ENCODE measurements at regions not wholly inside any gene's neighbourhood (a gene's known extent, or its start where the extent isn't known, plus 50 kb on each side); places are given as distances from the start of the nearest gene placed in this dataset.

DNA sequence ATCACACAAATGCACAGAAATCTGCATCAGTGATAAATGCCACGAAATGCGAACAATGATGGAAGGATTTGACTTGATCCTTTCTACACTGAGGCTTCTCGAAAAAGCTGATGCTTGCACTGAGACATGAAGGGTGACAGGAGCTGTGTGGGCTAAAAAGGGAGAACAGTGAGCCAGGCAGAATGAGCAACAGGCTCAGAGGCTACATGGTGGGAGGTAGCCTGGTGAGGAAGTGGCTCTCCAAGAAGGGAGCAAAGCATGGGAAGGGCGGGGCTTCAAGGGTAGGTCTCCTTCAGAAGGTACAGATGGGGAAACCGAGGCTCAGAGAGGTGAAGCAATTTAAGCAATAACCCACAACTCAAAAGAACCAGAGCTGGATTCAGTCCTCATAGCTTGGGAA is 82.4 kb downstream of the TRIM43 start:
- TF ChIP-seq, protein P1, sequence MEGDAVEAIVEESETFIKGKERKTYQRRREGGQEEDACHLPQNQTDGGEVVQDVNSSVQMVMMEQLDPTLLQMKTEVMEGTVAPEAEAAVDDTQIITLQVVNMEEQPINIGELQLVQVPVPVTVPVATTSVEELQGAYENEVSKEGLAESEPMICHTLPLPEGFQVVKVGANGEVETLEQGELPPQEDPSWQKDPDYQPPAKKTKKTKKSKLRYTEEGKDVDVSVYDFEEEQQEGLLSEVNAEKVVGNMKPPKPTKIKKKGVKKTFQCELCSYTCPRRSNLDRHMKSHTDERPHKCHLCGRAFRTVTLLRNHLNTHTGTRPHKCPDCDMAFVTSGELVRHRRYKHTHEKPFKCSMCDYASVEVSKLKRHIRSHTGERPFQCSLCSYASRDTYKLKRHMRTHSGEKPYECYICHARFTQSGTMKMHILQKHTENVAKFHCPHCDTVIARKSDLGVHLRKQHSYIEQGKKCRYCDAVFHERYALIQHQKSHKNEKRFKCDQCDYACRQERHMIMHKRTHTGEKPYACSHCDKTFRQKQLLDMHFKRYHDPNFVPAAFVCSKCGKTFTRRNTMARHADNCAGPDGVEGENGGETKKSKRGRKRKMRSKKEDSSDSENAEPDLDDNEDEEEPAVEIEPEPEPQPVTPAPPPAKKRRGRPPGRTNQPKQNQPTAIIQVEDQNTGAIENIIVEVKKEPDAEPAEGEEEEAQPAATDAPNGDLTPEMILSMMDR (IDR thresholded peaks at IDR 0.05; ENCODE audit: borderline replicate concordance, extremely low read depth, low read length, poor library complexity, severe bottlenecking), result no peak
- TF ChIP-seq EZH2 (IDR thresholded peaks at IDR 0.05; ENCODE audit: borderline replicate concordance, low read depth, low read length, severe bottlenecking), result no peak

Data from DND-41 (cell line).